Cerebellar cortex (tissue), 1 donor: ENCODE measurements at regions not wholly inside any gene's neighbourhood (a gene's known extent, or its start where the extent isn't known, plus 50 kb on each side); places are given as distances from the start of the nearest gene placed in this dataset.

ENCODE experiments used
- DNase-seq: peaks from one replicate; pipeline ENCODE4 v3.0.0-alpha.2; 2015; ENCODE audit warnings: low spot score

- DNase-seq, result no peak
Observed at GRCh38 chr11:70930215-70930614, 322.2 kb downstream of the SHANK2 start.

GRCh38 chr11:70931430-70931829 is 320.9 kb downstream of the SHANK2 start:
- DNase-seq, result no peak

- DNase-seq, result no peak
Observed at GRCh38 chr11:70933981-70934583, 318.3 kb downstream of the SHANK2 start.

- DNase-seq, result no peak
Observed at GRCh38 chr11:70935006-70935768, 317.2 kb downstream of the SHANK2 start.

GRCh38 chr11:70942593-70942992 is 309.8 kb downstream of the SHANK2 start:
- DNase-seq, result no peak

GRCh38 chr11:70944141-70944540 is 308.2 kb downstream of the SHANK2 start:
- DNase-seq, result no peak

- DNase-seq, result no peak
Observed at GRCh38 chr11:70944636-70945035, 307.7 kb downstream of the SHANK2 start.

- DNase-seq, result no peak
Observed at GRCh38 chr11:70948398-70948797, 304.0 kb downstream of the SHANK2 start.

- DNase-seq, result no peak
Observed at GRCh38 chr11:70948855-70949531, 303.4 kb downstream of the SHANK2 start.

GRCh38 chr11:70951139-70951804 is 301.1 kb downstream of the SHANK2 start:
- DNase-seq, result no peak

- no peak for DNase-seq
Observed at GRCh38 chr11:70952191-70952590, 300.2 kb downstream of the SHANK2 start.

GRCh38 chr11:70953720-70954119 is 298.7 kb downstream of the SHANK2 start:
- DNase-seq, result no peak

- no peak for DNase-seq
Observed at GRCh38 chr11:70954471-70954870, 297.9 kb downstream of the SHANK2 start.
